SW480 (cell line): ENCODE measurements at regions not wholly inside any gene's neighbourhood (a gene's known extent, or its start where the extent isn't known, plus 50 kb on each side); places are given as distances from the start of the nearest gene placed in this dataset.
"Not testable (repeated sequence)": the region's sequence is repeated elsewhere in the genome, so short reads cannot be mapped to it uniquely, and the experiment has no call there.

Experiments used
- DNase-seq: peaks from one replicate; pipeline ENCODE4 v3.0.0-alpha.2; 2016; ENCODE audit warnings: low spot score

GRCh38 chr5:54884195-54884536 is 101.2 kb downstream of the ESM1 start:
- DNase-seq, result no peak

- DNase-seq, result no peak
Measured at GRCh38 chr5:54883374-54884194, 101.8 kb downstream of the ESM1 start.

- DNase-seq, result no peak
Measured at GRCh38 chr5:54882841-54883240, 102.6 kb downstream of the ESM1 start.

- DNase-seq, result no peak
Measured at GRCh38 chr5:54882101-54882500, 103.3 kb downstream of the ESM1 start.

- DNase-seq, result peak; percentile 32
Measured at GRCh38 chr5:54881286-54882005, 103.9 kb downstream of the ESM1 start.

- DNase-seq, result no peak
Measured at GRCh38 chr5:54876976-54877375, 108.4 kb downstream of the ESM1 start.

- DNase-seq, result no peak
Measured at GRCh38 chr5:54876556-54876955, 108.8 kb downstream of the ESM1 start.

GRCh38 chr5:54874337-54875021 is 110.9 kb downstream of the ESM1 start:
- no peak for DNase-seq

GRCh38 chr5:54873691-54874090 is 111.7 kb downstream of the ESM1 start:
- DNase-seq, result no peak

GRCh38 chr5:54872810-54873209 is 112.6 kb downstream of the ESM1 start:
- DNase-seq, result no peak

- no peak for DNase-seq
Measured at GRCh38 chr5:54870271-54870670, 115.1 kb downstream of the ESM1 start.

- no peak for DNase-seq
Measured at GRCh38 chr5:54869691-54870090, 115.7 kb downstream of the ESM1 start.

- no peak for DNase-seq
Measured at GRCh38 chr5:54868511-54869483, 116.6 kb downstream of the ESM1 start.

- peak; percentile 59 for DNase-seq
Measured at GRCh38 chr5:54867310-54867944, 118.0 kb downstream of the ESM1 start.

GRCh38 chr5:54864911-54865515 is 120.4 kb downstream of the ESM1 start:
- DNase-seq, result not testable (repeated sequence)

- peak; percentile 61 for DNase-seq
Measured at GRCh38 chr5:54862036-54862435, 123.4 kb downstream of the ESM1 start.

- peak; percentile 68 for DNase-seq
Measured at GRCh38 chr5:54861212-54861894, 124.0 kb downstream of the ESM1 start.

- peak; percentile 51 for DNase-seq
Measured at GRCh38 chr5:54860321-54860720, 125.1 kb downstream of the ESM1 start.

- no peak for DNase-seq
Measured at GRCh38 chr5:54859316-54859715, 126.1 kb downstream of the ESM1 start.

GRCh38 chr5:54854883-54855581 is 130.4 kb downstream of the ESM1 start:
- no peak for DNase-seq
